Fibroblast of lung (primary cell): ENCODE measurements at regions not wholly inside any gene's neighbourhood (a gene's known extent, or its start where the extent isn't known, plus 50 kb on each side); places are given as distances from the start of the nearest gene placed in this dataset.

Experiments
- CTCF ChIP-seq, 2 donors: IDR thresholded peaks in 1 of 2; conservative IDR thresholded peaks in 1 of 2; 1 replicate in 1 of 2; 2 replicates in 1 of 2; pipeline ENCODE4 v1.5.1; 2011 to 2012; ENCODE audit warnings: low read length in 2 of 2, control low read depth in 1 of 2, inconsistent platforms in 1 of 2, low read depth in 1 of 2, mild to moderate bottlenecking in 1 of 2
- EZH2 ChIP-seq: IDR thresholded peaks from 2 replicates; pipeline ENCODE4 v1.5.1; 2012; ENCODE audit warnings: low read length, control low read depth, mild to moderate bottlenecking; ENCODE audit errors: missing control alignments

- TF ChIP-seq CTCF (conservative IDR thresholded peaks at IDR 0.05 in 1 of 2, IDR thresholded peaks at IDR 0.05 in 1 of 2; ENCODE audit: low read depth in 1 of 2, low read length in 2 of 2) (no peak), EZH2 (no peak)
Measured at GRCh38 chr5:73999297-73999696, 373.3 kb downstream of the ARHGEF28 start.
